Prostate gland (tissue), 2 donors: ENCODE measurements at regions not wholly inside any gene's neighbourhood (a gene's known extent, or its start where the extent isn't known, plus 50 kb on each side); places are given as distances from the start of the nearest gene placed in this dataset.
A peak's percentile ranks its signal among the peaks of the same experiment; 100 is the strongest.

ENCODE experiments used
- DNase-seq: peaks from one replicate; pipeline ENCODE4 v3.0.0-alpha.2; 2019; ENCODE audit warnings: low spot score
- H3K27ac ChIP-seq, 2 donors: fragments of 200-600 bp; sonication (generic); 2 replicates each; pipeline ENCODE4 v1.5.1; 2017 to 2019
- H3K27me3 ChIP-seq: fragments of 200-600 bp; sonication (generic); replicated peaks from 2 replicates; pipeline ENCODE4 v1.5.1; 2019; ENCODE audit not compliant: insufficient read depth
- H3K36me3 ChIP-seq, 2 donors: fragments of 200-600 bp; sonication (generic); 1 replicate in 1 of 2; 2 replicates in 1 of 2; pipeline versions ENCODE4 v1.5.1 to v1.8.1; 2017 to 2019
- H3K4me1 ChIP-seq: fragments of 200-600 bp; sonication (generic); replicated peaks from 2 replicates; pipeline ENCODE4 v1.5.1; 2019
- H3K4me3 ChIP-seq, 2 donors: fragments of 200-600 bp; sonication (generic); 2 replicates each; pipeline ENCODE4 v1.5.1; 2017 to 2019
- H3K9me3 ChIP-seq: fragments of 200-600 bp; sonication (generic); 2 replicates; pipeline ENCODE4 v1.5.1; 2017
- CTCF ChIP-seq, 4 experiments: fragments of 200-600 bp in 2 of 4; fragments of 450-650 bp in 2 of 4; sonication (generic) in 2 of 4; IDR thresholded peaks; 1 replicate in 3 of 4; 2 replicates in 1 of 4; pipeline ENCODE4 v1.5.1; 2016 to 2019; ENCODE audit warnings: antibody characterized with exemption in 4 of 4, mild to moderate bottlenecking in 2 of 4, moderate library complexity in 2 of 4
- POLR2A ChIP-seq: fragments of 450-650 bp; IDR thresholded peaks from one replicate; pipeline ENCODE4 v1.6.1; 2016; ENCODE audit warnings: antibody characterized with exemption, mild to moderate bottlenecking
- POLR2AphosphoS5 ChIP-seq: sonication (generic); formaldehyde crosslinking; IDR thresholded peaks from one replicate; pipeline ENCODE4 v1.6.1; 2017; ENCODE audit warnings: antibody characterized with exemption
- WGBS: methylation state at CpG from one replicate; pipeline ENCODE4 v1.1.5; 2018; 5-methylcytosine and 5-hydroxymethylcytosine counted together
- intact Hi-C: fragments of 100-400 bp; cut with DNase I; formaldehyde crosslinking; loops from one replicate; pipeline ENCODE4 v1.14.2; 2022
- small RNA-seq, 2 donors: library from RNA; depleted of rRNA; stranded (forward); fragments of <200 nt; gene quantifications; one replicate each; pipeline ENCODE3, GENCODE V24; 2016

DNA sequence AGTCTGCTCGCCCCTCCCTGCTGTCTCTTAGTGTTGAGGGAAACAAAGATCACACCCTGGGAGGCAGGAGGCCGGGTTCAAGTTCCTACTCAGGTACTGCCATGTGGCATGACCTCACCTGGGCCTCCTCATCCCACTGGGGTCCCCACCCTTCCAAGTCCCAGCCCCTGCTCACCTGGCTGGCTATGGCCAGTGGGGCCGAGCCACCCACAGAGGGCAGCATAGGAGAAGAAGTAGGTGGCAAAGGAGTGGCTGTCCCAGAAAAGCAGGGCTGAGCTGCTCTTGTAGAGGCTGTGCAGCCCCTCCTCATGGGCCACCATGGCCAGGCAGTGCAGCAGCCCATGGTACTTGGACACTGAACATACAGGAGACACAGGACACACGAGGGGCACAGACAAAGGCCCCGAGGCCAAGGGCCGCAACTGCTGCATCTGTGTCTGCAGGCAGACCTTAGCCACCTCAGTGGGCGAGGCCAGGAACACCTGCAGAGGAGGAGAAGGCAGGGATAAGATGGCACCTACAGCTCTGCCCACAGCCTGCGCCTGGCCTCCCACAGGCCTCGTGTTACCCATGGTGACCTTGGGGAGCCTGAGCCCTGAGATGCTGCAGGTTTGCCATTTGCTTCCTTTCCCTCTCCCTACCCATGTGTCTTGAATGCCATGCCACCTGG lies 50.6 kb upstream of the MPEG1 start:
- Histone ChIP-seq H3K36me3 (no peaks in the 10 kb centered on the region), H3K4me1 (no peaks in the 10 kb centered on the region), H3K27ac (no peak overlapping the region), H3K4me3 (no peak overlapping the region), H3K27me3 (no peaks in the 10 kb centered on the region), H3K9me3 (no peaks in the 10 kb centered on the region)
- peak in 3 of 4 experiments; percentile 15 to 59 (median 48) for TF ChIP-seq CTCF (IDR thresholded peaks at IDR 0.05)
- no peak for TF ChIP-seq POLR2A
- TF ChIP-seq POLR2AphosphoS5, result no peak
- no peak for DNase-seq
- WGBS, result 83% methylated on average over 9 of the region's 9 CpGs
- intact Hi-C loops, result no loop called here

Small RNA genes in the stretch of these regions (small RNA-seq; reads per million reads assigned to genes)
- 0 reads per million in 2 donors for gene RN7SL435P
